GM19351 (cell line): ENCODE measurements at regions not wholly inside any gene's neighbourhood (a gene's known extent, or its start where the extent isn't known, plus 50 kb on each side); places are given as distances from the start of the nearest gene placed in this dataset.
"Not testable (repeated sequence)": the region's sequence is repeated elsewhere in the genome, so short reads cannot be mapped to it uniquely, and the experiment has no call there.

Experiments
- ATAC-seq: cut with Tn5 transposase; IDR thresholded peaks from one replicate; pipeline ENCODE4 v1.9.1; 2021; ENCODE audit warnings: mild to moderate bottlenecking, moderate library complexity; ENCODE audit not compliant: unreplicated experiment

DNA sequence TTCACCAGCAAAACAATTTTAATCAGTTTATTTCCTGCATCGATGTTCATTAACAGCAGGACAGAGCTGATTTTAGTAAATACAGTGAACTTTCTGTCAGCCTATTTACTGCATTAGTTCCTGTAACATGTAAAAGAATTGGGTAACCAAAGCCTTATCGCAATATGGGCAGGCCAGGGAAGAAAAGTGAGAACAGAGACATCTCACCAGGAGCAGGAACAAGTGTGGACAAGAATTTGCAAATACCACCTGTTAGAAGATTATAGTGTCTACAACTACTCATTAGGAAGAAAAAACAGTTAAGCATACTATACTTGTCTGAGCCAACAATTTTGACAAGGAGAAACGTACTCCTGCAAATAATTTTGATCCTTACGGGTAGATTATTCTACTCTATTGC, 1293.9 kb downstream of the PLA2G4A start:
- ATAC-seq = no peak

DNA sequence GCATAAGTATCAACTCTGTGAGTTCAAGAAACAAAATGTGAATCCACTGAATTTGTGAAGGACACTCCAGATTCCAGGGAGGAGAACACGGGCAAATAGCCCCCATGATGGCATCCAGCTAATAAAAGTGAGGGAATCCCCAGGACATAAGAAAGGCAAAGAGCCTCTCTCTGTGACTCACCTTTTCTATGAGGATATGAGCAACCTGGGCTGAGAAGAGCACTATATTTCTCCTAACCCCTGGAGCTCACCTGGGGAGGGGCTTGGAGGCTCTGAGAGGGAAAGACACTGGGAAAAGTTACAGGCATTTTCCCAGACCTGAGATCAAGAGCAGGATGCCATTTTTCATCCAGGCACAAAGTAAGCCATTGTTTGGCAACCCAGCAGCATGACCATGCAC, 1298.8 kb downstream of the PLA2G4A start:
- no peak for ATAC-seq

DNA sequence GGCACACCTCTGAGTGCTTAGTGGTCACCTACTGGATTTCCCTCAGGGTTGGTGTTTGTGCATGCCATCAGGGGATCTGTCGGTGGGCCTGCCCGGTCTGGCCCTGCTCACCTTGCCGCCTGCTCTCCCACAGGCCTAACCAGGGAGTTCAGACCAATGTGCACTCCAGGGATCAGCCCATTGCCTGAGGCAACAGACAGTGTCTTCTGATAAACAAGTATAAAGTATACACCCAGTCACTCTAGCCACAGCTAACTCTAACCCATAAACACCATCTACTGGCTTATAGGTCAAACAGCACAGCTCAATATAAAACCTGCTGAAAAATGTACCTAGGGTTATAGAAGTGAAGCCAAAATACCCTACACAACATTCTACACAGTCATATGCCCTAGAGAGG, 1300.0 kb downstream of the PLA2G4A start:
- ATAC-seq = no peak

DNA sequence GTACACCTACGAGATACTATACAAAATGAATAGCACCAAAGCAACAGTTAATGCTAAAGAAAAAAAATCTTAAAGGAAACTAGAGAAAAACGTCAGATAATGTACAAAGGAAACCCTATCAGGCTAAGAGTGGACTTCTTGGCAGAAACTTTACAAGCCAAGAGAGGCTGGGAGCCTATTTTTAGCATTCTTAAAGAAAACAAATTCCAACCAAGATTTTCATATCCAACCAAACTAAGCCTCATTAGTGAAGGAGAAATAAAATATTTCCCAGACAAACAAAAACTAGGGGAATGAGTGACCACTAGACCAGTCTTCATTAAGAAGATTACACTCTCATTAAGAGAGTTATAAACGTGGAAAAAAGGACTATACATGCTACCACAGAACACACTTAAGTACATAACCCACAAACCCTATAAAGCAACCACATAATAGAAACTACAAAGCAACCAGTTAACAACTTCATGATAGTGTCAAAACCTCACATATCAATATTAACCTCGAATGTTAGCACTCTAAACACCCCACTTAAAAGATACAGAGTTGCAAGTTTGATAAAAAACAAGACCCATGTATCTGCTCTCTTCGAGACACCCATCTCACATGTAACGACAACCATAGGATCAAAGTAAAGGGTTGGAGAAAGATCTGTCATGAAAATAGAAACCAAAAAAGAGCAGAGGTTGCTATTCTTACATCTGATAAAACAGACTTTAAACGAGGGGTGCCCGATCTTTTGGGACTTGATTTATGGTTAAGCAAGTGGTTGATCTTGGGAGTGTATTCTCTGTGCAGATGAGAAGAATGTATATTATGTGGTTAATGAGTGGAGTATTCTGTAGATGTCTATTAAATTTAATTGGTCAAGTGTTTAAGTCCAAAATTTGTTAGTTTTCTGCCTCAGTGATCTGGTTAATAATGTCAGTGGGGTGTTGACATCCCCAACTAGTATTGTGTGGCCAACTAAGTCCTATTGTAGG, 1301.4 kb downstream of the PLA2G4A start:
- ATAC-seq = no peak

DNA sequence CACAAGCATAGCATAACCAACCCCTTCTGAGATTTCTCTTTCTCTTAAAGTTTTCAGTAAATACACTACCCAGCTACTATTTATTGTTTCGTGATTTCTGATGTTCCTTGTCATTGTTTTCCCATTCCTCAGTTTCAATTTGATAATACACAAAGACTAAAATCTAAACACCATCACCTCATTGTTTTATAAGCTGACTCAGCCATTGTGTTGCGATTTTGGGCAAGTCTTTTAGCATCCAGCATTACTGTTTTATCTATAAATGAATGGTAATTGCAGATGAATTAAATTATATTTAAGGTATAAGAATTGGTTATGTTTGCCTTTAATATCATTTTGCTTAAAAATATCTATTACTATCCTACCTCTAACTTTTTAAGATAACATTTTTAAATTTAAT, 1308.5 kb downstream of the PLA2G4A start:
- no peak for ATAC-seq

DNA sequence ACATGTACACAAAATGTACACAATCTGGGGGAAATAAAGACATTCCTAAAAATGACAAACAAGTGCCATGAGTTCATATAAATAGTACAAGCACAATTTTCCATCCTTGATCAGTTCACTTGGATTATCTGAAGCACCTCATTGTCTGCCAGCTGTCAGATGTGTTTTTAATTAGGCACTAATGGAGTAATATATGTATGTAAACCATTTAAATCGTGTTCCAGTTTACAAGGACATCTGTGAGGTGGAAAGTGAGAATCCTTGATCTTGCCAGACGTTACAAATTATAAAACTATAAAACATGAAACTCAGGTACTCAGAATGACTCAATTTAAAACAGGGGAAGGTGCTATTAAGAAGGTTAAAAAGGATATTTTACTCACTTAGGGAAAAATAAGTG, 1312.2 kb downstream of the PLA2G4A start:
- no peak for ATAC-seq

DNA sequence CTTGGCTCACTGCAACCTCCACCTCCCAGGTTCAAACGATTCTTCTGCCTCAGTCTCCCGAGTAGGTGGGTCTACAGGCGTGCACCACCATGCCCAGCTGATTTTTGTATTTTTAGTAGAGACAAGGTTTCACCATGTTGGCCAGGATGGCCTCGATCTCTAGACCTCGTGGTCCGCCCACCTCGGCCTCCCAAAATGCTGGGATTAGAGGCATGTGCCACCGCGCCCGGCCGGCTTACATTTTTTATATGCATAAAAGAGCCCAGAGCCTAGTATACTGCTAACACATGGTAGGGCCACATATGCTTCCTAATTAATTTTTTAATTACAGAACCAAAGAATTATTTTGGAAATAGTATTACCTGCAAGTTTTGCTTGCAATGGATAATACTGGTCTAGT, 1325.4 kb downstream of the PLA2G4A start:
- no peak for ATAC-seq

DNA sequence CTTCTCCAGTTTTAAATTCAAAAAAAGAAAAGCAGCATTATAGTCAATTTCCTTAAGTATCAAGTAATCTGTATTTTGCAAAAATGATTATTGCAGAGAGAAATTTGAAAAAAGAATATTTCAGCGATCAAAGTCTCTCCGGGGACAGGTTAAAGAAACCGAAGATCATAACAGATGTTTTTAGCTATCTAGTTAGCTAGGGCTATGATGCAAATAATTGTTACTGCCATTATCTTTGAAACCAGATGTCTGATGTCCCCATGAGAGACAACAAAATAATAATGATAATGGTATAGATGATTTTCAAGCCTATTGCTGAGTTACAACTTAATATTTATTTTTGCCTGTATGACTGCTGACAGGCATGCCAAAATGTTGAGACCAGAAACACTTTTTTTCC, 1326.0 kb downstream of the PLA2G4A start:
- ATAC-seq = no peak

DNA sequence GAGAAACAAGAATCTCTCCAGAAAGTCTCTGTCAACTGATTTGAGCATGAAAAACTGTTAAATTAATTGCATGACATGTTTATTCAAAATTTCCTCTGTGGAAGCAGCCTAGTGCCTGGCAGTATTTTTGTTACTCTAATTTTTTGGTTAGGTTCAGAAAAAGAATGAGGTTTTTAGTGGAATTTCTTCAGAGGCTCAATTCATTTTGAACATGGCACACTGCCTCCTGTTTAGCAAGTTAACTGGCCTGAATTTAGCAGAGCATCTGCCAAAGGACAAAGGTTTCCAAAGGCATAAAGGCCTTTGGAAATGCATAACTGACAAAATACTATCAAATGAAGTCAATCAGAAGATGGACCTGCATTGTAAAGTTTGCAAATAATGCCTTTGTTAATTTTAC, 1326.5 kb downstream of the PLA2G4A start:
- no peak for ATAC-seq

DNA sequence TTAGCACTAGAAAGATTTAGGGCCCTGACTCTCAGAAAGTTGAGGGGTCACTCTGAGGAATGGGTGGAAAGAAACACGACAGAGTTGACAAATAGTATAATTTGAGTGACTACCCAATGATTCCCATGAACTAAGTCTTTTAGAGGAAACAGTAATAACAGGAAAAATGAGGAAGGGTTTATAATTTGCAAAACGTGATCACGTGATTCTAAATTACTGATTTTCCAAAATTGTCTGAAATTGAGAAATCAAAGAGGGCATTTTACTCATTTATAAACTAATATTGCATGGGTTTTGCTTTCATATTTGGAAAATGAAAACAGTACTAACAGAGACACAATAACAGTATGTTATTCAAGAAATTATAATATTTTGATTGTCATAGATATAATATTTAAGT, 1335.7 kb downstream of the PLA2G4A start:
- ATAC-seq = no peak

DNA sequence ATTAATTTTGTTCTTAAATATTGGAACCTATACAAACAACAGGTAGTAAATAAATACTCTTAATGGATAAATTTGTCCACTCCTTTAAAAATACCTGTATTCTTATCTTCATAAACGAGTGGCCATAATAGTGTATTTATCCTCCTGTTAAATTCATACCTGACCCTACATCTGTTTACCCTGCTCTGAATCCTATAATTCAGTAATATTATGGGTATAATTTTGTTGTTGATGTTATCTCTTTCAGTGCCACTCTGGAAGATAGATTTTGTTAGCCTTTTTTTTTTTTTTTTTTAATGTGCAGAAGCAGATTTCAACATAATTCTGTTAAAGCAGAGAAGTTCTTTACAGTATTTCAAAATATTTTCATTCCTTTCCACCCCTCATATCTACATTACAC, 1337.9 kb downstream of the PLA2G4A start:
- no peak for ATAC-seq

DNA sequence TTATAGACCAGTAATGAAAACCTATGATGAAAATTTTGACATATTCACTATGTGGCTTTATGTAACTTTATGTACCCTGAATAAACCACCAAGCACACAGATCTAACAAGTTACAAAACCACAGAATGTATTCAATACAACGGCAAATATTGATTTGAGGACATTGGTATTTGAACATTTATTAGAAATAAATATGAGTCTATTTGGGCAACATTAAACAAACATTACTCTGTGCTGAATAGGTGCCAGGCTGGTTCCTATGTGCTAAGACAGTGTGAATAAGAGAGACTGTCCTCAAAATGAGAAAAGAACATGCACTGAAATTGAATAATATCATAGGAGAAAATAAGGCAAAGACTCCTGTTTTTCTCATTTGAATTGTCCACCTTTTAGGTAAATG, 1341.2 kb downstream of the PLA2G4A start:
- ATAC-seq = no peak

DNA sequence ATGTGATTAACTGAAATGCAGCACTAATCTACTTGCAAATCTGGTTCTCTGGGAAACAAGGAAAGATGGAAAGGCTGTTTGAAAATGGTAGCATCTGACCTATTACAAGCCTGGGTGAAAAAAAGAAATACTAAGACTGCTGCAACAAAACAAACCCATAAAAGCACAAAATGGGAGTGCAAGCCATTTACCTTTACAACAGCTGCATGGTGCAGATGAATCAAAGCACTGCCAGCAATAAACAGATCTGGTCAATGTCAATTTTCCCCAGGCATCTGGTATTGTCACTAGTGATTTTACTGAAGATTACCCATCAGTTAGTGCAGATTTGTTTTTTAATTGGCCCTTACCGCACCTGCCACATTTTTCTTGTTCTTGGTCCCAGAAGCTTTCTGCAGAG, 1341.7 kb downstream of the PLA2G4A start:
- no peak for ATAC-seq

DNA sequence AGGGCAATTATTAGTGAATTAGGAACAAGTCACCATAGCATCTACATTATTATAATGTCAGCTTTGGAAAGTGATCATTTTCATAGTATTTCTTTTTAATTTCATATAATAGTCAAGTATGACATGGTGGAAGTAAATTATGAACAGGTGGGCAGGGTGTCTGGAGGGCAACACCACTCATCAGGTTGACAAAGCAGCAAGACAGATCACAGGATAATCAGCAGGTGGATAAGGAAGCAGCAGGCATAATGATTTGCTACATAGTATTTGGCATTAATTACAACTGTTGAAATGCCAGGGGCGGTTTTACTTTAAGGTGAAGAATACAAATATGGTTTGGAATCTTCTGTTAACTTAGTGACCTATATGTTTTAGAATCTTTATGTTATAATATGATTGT, 1342.2 kb downstream of the PLA2G4A start:
- no peak for ATAC-seq

DNA sequence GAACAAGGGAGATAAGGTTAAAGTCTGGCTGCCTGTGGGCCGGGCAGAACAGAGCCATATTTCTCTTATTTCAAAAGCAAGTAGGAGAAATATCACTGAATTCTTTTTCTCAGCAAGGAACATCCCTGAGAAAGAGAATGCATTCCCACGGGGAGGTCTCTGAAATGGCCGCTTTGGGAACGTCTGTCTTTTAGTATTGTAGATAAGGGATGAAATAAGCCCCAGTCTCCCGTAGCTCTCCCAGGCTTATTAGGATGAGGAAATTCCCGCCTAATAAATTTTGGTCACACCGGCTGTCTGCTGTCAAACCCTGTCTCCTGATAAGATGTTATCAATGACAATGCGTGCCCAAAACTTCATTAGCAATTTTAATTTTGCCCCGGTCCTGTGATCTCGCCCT, 1353.3 kb downstream of the PLA2G4A start:
- ATAC-seq = not testable (repeated sequence)

DNA sequence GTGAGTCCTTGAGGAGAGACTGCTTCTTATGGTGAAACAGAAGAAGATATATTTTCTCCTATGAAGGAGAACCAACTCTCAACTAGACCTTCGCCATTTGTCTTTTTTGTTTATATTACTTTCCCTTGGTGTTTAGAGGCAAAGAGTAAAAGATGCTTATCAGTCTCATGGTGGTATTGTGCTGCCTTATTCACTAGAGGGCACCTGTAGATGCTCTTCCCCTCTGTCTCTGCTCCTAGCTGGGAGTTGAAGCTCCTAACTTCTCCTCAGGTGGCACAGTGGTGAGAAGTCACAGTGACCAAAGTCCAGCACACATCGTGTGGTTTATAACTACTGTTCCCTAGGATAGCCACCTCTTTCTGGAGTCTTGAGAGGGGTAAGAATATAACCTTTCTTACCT, 1359.6 kb downstream of the PLA2G4A start:
- no peak for ATAC-seq

DNA sequence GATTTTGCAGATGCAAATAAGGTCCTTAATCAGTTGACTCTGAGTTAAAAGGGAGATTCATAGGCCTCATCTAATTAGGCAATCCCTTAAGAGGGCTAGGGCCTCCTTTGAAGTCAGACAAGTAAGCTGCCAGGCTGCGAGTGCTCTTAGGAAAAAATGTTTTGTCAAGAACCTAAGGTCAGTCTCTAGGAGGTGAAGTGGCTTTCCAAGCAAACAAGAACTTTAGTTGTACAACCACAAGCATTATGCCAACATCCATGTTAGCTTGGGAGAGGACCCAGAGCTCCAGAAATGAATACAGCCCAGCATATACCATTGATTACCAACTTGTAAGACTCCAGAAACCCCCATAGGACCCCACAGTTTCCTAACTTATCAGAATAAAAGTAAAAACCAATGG, 1366.2 kb downstream of the PLA2G4A start:
- ATAC-seq = no peak

DNA sequence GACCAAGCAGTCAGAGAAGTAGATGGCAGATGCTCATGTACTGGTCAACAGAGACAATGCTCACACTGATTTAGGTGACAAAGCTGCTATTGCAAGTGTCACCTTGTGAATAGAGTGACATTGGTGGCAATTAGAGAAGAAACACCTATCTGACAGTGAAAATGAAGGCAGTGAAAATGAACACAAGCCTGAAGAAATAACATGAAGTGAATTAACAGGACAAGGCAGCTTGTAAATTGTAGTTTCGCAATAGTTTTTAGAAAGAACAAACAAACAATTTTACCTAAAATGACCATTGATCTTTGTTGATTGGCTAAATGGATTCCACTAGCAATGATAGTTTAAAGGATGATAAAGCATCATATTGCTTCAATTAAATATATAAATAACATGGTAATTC, 1389.5 kb downstream of the PLA2G4A start:
- ATAC-seq = no peak

DNA sequence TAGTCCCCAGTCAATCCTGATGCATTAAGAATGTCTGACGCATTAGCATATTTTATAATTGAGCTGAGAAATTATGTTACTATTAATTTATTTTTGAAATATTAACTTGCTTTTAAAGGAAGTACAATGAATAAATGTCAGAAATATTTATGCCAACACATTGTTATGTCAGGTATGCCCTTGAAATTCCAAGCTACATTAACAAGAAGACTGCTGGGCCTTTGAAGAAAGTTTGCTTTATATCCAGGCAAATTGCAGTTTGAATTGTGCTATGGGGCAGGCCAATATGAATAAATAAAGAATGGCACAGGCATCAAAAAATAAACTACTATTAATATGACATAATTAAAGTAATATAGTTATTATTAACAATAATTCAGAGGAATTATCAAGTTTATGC, 1391.3 kb downstream of the PLA2G4A start:
- no peak for ATAC-seq

DNA sequence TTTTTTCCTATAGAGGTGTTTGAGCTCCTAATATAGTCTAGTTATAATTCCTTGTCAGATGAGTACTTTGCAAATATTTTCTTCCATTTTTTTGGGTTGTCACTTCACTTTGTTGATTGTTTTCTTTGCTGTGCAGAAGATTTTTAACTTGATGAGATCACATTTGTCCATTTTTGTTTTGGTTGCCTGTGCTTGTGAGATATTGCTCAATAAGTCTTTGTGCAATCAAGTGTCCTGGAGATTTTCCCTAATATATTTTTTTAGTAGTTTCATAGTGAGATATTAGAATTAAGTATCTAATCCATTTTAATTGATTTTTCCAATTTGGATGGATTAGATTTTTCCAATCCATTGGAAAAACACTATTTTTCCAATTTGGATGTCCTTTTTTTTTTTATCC, 1395.5 kb downstream of the PLA2G4A start:
- ATAC-seq = no peak

DNA sequence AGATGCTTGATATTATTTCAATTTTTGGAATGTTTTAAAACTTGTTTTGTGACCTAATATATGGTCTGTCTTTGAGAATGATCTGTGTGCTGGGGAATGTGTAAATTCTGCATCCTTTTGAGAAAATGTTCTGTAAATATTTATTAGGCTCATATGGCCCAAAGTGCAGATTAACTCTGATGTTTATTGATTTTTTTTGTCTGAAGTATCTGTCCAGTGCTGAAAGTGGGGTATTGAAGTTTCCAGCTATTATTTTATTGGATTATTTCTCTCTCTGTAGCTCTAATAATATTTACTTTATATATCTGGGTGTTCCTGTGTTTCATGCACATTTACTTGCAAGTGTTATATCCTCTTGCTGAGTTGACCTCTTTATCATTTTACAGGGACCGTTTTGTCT, 1397.2 kb downstream of the PLA2G4A start:
- no peak for ATAC-seq

DNA sequence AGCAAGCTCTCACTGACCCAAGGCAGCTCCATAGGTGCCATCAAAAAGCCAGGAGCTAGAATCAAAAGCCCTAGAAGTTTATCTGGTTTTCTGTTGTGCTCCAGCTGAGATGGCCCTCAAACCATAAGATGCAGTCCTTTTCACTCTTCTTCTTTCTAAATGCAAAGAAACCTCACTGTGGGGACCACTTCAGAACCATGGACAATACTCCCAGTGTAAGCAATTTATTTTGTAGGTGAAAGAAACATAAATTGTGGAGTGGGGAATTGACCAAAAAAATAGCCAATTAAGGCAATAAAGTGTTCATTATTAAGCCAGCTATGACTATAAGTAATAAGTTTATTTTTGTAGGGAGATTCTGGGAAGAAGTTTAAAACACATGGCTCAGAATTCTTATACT, 1399.9 kb downstream of the PLA2G4A start:
- no peak for ATAC-seq
